BJ (cell line): ENCODE measurements at regions not wholly inside any gene's neighbourhood (a gene's known extent, or its start where the extent isn't known, plus 50 kb on each side); places are given as distances from the start of the nearest gene placed in this dataset.

Experiments
- CTCF ChIA-PET: fragments of 350-600 bp; formaldehyde crosslinking; extraction: SDS; loops from one replicate; lab custom pipeline; 2021; ENCODE audit warnings: antibody characterized with exemption, inconsistent platforms; lab: Yijun Ruan, JAX
- POLR2A ChIA-PET: fragments of 300-600 bp; sonication (Branson Sonifier 250); formaldehyde crosslinking; extraction: SDS; loops from one replicate; lab custom pipeline; 2021; ENCODE audit warnings: antibody characterized with exemption; lab: Charles Lee
- DNase-seq: peaks from one replicate; pipeline ENCODE4 v3.0.0-alpha.2; 2011; ENCODE audit warnings: low read depth
- H3K27me3 ChIP-seq: 2 replicates; pipeline ENCODE4 v1.6.0; 2011; ENCODE audit warnings: low read length; ENCODE audit not compliant: control insufficient read depth, insufficient read depth
- H3K36me3 ChIP-seq: 2 replicates; pipeline ENCODE4 v1.5.1; 2011; ENCODE audit warnings: low read length; ENCODE audit not compliant: control insufficient read depth, insufficient read depth
- H3K4me3 ChIP-seq: 2 replicates; pipeline ENCODE4 v1.5.1; 2011; ENCODE audit warnings: low read depth, mild to moderate bottlenecking, control low read depth, low read length
- TF ChIP-seq, protein P1 (sequence below): IDR thresholded peaks from 2 replicates; pipeline ENCODE4 v1.5.1; 2011; ENCODE audit warnings: low read depth, mild to moderate bottlenecking, control low read depth, inconsistent platforms, low read length, moderate library complexity; ENCODE audit not compliant: insufficient read depth

DNA sequence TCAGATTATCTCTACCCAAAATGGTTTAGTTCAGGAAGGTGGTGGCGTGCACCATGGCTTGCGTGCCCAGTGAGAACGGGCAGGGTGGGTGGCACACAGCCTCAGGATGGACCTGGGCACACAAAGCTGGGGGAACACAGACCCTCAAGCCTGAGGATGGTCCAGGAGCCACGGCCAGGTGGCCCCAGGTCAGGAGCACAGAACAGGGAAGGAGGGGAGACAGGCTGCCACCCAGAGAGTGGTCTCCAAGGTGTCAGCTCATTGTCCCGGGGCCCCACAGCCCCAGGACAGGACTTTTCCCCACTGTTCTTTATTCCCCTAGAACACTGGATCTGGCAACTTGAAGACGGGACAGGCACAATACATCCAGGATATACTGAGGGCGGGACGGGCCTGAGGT is 75.6 kb upstream of the MGMT start:
- H3K36me3 ChIP-seq, result no peaks in the 10 kb centered on the region
- POLR2A ChIA-PET, result no interaction called here
- H3K27me3 ChIP-seq, result no peaks in the 10 kb centered on the region
- no peak overlapping the region for H3K4me3 ChIP-seq
- CTCF ChIA-PET, result no interaction called here
- TF ChIP-seq, protein P1, sequence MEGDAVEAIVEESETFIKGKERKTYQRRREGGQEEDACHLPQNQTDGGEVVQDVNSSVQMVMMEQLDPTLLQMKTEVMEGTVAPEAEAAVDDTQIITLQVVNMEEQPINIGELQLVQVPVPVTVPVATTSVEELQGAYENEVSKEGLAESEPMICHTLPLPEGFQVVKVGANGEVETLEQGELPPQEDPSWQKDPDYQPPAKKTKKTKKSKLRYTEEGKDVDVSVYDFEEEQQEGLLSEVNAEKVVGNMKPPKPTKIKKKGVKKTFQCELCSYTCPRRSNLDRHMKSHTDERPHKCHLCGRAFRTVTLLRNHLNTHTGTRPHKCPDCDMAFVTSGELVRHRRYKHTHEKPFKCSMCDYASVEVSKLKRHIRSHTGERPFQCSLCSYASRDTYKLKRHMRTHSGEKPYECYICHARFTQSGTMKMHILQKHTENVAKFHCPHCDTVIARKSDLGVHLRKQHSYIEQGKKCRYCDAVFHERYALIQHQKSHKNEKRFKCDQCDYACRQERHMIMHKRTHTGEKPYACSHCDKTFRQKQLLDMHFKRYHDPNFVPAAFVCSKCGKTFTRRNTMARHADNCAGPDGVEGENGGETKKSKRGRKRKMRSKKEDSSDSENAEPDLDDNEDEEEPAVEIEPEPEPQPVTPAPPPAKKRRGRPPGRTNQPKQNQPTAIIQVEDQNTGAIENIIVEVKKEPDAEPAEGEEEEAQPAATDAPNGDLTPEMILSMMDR, result no peak
- DNase-seq, result no peak

GRCh38 chr10:129392855-129393254 is 74.2 kb upstream of the MGMT start:
- no peak overlapping the region for H3K4me3 ChIP-seq
- ChIA-PET CTCF (no interaction called here), POLR2A (no interaction called here)
- no peak for DNase-seq
- TF ChIP-seq, protein P1, result no peak
- no peaks in the 10 kb centered on the region for H3K36me3 ChIP-seq
- H3K27me3 ChIP-seq, result no peaks in the 10 kb centered on the region

DNA sequence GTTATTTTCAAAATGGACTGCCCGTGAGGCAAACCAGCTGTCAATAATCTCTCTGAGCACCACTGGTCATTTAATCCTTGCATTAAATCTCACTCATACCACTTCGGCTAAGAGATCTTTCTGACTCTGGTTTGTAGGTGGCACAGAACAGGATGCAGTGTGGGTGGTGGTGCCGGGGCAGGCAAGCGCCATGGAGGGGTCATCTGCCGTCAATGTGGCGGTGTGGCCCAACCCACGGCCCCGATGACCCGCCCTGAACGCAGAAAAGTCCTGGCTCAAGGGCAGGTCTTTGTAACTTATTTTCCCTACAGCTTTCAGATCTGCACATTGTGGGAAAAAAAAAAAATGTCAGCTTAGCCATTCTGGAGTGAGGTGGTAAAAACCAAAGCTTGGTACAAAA is 73.2 kb upstream of the MGMT start:
- CTCF ChIA-PET, result no interaction called here
- POLR2A ChIA-PET, result no interaction called here
- H3K36me3 ChIP-seq, result no peaks in the 10 kb centered on the region
- TF ChIP-seq, protein P1, result no peak
- no peak for DNase-seq
- H3K27me3 ChIP-seq, result no peaks in the 10 kb centered on the region
- no peak overlapping the region for H3K4me3 ChIP-seq

GRCh38 chr10:129394518-129395328 is 72.3 kb upstream of the MGMT start:
- no peak for DNase-seq
- Histone ChIP-seq H3K27me3 (no peaks in the 10 kb centered on the region), H3K4me3 (no peak overlapping the region), H3K36me3 (no peaks in the 10 kb centered on the region)
- ChIA-PET POLR2A (no interaction called here), CTCF (no interaction called here)
- TF ChIP-seq, protein P1, result no peak

GRCh38 chr10:129396021-129396722 is 70.9 kb upstream of the MGMT start:
- H3K4me3 ChIP-seq, result no peak overlapping the region
- TF ChIP-seq, protein P1, result no peak
- ChIA-PET CTCF (no interaction called here), POLR2A (no interaction called here)
- no peaks in the 10 kb centered on the region for H3K36me3 ChIP-seq
- no peak for DNase-seq
- H3K27me3 ChIP-seq, result no peaks in the 10 kb centered on the region
